ENCODE measurements at regions not wholly inside any gene's neighbourhood (a gene's known extent, or its start where the extent isn't known, plus 50 kb on each side); places are given as distances from the start of the nearest gene placed in this dataset.
"Not testable (repeated sequence)": the region's sequence is repeated elsewhere in the genome, so short reads cannot be mapped to it uniquely, and the experiment has no call there.

DNA sequence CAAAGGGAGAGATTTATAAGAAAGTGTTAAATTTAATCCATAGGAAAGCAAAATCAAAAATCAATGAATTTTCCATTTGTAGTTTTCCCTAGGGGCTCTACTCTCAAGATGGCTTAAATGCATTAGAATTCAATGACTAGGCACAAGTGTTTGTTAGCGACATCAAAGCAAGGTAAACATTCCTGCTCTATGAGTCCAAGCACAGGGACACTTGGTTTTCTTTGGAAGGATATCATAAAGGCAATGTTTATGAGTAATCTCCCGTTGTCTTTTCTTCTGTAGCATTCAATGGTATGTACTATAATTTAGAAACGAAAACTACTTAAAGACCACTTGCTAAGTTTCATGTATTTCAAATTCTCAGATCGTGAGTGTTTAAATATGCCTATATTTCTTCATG is 54.8 kb upstream of the ZNF717 start:
- H3K4me3 ChIP-seq (replicated peaks; ENCODE audit: low read depth, low read length); DNase-seq (ENCODE audit: extremely low read depth, low read depth): not testable (repeated sequence)

DNA sequence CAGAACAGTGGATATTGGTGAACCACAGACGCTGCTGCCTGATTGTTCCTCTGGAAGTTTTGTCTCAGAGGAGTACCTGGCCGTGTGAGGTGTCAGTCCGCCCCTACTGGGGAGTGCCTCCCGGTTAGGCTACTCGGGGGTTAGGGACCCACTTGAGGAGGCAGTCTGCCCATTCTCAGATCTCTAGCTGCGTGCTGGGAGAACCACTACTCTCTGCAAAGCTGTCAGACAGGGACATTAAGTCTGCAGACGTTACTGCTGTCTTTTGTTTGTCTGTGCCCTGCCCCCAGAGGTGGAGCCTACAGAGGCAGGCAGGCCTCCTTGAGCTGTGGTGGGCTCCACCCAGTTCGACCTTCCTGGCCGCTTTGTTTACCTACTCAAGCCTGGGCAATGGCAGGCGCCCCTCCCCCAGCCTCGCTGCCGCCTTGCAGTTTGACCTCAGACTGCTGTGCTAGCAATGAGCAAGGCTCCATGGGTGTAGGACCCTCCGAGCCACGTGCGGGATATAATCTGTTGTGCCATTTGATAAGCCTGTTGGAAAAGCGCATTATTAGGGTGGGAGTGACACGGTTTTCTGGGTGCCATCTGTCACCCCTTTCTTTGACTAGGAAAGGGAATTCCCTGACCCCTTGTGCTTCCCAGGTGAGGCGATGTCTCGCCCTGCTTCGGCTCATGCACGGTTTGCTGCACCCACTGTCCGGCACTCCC is 65.1 kb upstream of the ZNF717 start:
- not testable (repeated sequence) for DNase-seq (ENCODE audit: extremely low read depth, low read depth)

DNA sequence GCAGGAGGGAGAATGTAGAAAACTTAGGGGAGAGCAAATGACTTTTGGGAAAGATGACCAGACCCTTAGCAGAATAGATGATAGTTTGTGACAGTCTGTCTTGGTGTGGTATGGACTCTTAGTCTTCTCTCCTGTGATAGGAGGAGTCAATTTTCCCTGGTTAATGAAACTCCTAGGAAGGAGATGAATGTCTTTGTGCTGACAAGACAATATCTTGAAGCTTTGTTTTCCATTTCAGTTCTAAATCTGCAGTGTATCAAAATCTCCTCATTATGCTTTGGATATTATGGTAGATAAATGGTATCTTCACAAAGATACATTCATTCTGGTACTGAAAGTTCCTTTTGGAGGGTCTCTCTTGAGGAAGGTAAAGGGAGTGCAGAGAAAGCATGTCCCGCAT is 77.8 kb upstream of the ZNF717 start:
- TF ChIP-seq, protein P1, sequence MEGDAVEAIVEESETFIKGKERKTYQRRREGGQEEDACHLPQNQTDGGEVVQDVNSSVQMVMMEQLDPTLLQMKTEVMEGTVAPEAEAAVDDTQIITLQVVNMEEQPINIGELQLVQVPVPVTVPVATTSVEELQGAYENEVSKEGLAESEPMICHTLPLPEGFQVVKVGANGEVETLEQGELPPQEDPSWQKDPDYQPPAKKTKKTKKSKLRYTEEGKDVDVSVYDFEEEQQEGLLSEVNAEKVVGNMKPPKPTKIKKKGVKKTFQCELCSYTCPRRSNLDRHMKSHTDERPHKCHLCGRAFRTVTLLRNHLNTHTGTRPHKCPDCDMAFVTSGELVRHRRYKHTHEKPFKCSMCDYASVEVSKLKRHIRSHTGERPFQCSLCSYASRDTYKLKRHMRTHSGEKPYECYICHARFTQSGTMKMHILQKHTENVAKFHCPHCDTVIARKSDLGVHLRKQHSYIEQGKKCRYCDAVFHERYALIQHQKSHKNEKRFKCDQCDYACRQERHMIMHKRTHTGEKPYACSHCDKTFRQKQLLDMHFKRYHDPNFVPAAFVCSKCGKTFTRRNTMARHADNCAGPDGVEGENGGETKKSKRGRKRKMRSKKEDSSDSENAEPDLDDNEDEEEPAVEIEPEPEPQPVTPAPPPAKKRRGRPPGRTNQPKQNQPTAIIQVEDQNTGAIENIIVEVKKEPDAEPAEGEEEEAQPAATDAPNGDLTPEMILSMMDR (IDR thresholded peaks at IDR 0.05; ENCODE audit: low read depth, low read length, missing control alignments): no peak

More for the DNA sequence above, 65.1 kb upstream of the ZNF717 start:
- H3K4me3 ChIP-seq (replicated peaks; ENCODE audit: low read depth, low read length): not testable (repeated sequence)

DNA sequence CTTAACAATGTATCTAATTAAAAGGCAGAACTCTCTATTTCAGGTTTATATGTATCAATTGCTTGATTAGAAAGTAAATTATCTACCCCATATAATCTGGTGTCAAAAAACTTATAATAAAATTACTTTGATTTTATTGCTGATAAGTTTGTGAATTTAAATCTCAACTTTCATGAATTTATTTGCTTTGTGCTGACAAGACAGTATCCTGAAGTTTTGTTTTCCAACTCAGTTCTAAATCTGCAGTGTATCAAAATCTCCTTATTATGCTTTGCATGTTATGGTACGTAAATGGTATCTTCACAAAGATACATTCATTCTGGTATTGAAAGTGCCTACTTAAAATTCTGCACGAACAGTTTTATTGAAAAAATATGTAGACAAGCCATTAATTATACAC is 78.5 kb upstream of the ZNF717 start:
- no peak for DNase-seq (ENCODE audit: extremely low read depth, low read depth)
- TF ChIP-seq, protein P1 (IDR thresholded peaks at IDR 0.05; ENCODE audit: low read depth, low read length, missing control alignments): no peak
- H3K4me3 ChIP-seq (replicated peaks; ENCODE audit: low read depth, low read length): no peak overlapping the region

More for the DNA sequence above, 77.8 kb upstream of the ZNF717 start:
- no peak overlapping the region for H3K4me3 ChIP-seq (replicated peaks; ENCODE audit: low read depth, low read length)
- no peak for DNase-seq (ENCODE audit: extremely low read depth, low read depth)

DNA sequence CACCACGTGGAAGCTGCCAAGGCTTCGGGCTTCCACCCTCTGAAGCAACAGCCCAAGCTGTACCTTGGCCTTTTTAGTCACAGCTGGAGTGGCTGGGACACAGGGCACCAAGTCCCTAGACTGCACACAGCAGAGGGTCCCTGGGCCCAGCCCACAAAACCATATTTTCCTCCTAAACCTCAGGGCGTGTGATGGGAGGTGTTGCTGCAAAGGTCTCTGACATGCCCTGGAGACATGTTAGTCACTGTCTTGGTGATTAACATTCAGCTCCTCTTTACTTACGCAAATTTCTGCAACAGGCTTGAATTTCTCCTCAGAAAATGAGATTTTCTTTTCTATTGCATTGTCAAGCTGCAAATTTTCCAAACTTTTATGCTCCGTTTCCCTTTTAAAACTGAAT is 98.4 kb upstream of the ZNF717 start:
- H3K4me3 ChIP-seq (replicated peaks; ENCODE audit: low read depth, low read length); DNase-seq (ENCODE audit: extremely low read depth, low read depth): not testable (repeated sequence)

DNA sequence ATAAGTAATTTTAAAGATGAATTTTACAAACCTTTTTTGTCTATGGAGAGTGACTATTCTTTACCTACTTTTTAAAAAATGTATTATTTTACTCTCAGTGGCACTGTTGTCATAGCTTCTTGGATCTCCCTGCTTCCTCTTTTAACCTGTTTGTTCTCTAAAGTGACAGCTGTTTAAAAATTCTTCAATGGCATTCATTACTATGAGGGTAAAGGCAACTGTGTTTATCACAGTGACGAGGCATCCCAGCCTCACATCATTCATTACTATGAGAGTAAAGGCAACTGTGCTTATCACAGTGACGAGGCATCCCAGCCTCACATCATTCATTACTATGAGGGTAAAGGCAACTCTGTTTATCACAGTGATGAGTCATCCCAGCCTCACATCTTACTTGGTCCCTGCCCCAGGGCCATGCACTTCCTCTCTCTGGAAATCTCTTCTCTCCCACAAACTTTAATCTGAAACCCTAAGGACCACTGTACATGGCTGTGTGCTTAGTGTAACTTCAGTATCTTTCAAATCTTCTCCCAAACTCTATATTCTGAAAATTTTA is 101.7 kb upstream of the ZNF717 start:
- no peak for DNase-seq (ENCODE audit: extremely low read depth, low read depth)
- H3K4me3 ChIP-seq (replicated peaks; ENCODE audit: low read depth, low read length): no peak overlapping the region
- TF ChIP-seq, protein P1 (IDR thresholded peaks at IDR 0.05; ENCODE audit: low read depth, low read length, missing control alignments): no peak

DNA sequence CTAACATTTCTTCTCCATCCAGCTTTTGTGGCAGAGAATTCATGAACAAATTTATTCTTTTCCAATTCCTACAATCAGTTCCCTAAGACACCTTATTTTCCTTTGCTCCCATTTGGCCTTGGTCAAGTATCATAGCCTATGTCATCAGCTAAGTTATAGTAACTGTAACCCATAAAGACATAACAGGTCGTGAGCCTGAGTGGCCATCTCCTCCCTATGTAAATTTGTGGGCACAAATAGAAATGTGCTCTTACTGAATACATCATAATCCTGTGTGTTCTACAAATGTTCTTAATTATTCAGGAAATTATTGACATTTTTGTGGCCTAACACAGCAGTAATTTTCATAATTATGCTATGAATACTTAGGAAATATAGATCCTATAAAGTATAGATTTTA is 108.9 kb upstream of the ZNF717 start:
- TF ChIP-seq, protein P1 (IDR thresholded peaks at IDR 0.05; ENCODE audit: low read depth, low read length, missing control alignments): no peak
- DNase-seq (ENCODE audit: extremely low read depth, low read depth): no peak
- no peak overlapping the region for H3K4me3 ChIP-seq (replicated peaks; ENCODE audit: low read depth, low read length)

DNA sequence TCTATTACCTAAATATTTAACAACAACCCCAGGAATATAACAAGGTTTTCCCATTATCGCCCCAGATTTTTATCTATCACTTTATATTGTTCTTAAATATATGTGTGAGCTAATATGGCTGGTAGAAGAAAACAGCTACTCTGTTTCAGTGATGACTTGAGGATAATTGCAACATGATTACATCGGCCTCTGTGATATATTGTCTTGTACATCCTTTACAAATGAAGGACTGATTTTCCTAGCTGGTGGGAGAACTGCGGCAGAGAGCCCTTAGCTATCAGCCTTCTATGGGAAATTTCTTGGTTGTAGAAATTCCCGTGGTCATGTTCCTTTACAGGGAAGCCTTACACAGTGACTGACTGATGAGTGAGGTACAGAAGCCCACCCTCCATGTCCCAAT is 110.9 kb upstream of the ZNF717 start:
- no peak for DNase-seq (ENCODE audit: extremely low read depth, low read depth)
- TF ChIP-seq, protein P1 (IDR thresholded peaks at IDR 0.05; ENCODE audit: low read depth, low read length, missing control alignments): no peak
- H3K4me3 ChIP-seq (replicated peaks; ENCODE audit: low read depth, low read length): no peak overlapping the region

DNA sequence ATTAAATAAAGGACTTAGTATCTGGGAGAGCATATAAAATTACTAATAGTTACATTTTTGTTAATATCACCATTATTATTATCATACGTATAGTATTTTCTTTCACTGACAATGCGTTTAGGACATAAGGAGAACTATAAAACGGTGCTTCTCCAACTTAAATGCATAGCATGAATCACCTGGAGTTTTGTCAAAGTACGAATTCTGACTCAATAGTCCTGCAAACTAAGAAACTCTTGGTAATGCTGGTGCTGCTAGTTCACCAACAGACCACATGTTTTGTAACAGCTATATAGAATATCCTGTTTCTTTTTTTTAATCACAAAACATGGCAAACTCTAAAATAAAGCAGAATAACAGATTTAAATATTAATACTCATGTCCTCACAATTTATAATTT is 116.1 kb upstream of the ZNF717 start:
- H3K4me3 ChIP-seq (replicated peaks; ENCODE audit: low read depth, low read length); DNase-seq (ENCODE audit: extremely low read depth, low read depth): not testable (repeated sequence)
